GM12878 (cell line): ENCODE measurements at regions not wholly inside any gene's neighbourhood (a gene's known extent, or its start where the extent isn't known, plus 50 kb on each side); places are given as distances from the start of the nearest gene placed in this dataset.

Experiments used
- ATAC-seq: fragments of 200-7000 bp; cut with Tn5 transposase; 3 replicates; pipeline ENCODE4 v1.9.1; 2020; ENCODE audit warnings: mild to moderate bottlenecking, moderate library complexity
- BruUV-seq: library from RNA; stranded (reverse); fragments of 400-500 nt; replicated peaks from 2 replicates; lab custom pipeline; 2021; lab: Mats Ljungman, UMichigan
- CTCF ChIA-PET: fragments of 300-600 bp; sonication (Branson Sonifier 250); formaldehyde crosslinking; extraction: SDS; loops from one replicate; lab custom pipeline; 2021; ENCODE audit warnings: inconsistent platforms; lab: Yijun Ruan, JAX
- POLR2A ChIA-PET: fragments of 350-600 bp; formaldehyde crosslinking; extraction: SDS; loops from one replicate; lab custom pipeline; 2021; ENCODE audit warnings: inconsistent platforms; lab: Charles Lee
- RAD21 ChIA-PET: fragments of 300-600 bp; sonication (Branson Sonifier 250); formaldehyde crosslinking; loops from one replicate; lab custom pipeline; 2023; ENCODE audit warnings: antibody characterized with exemption; ENCODE audit not compliant: unreplicated experiment; lab: Charles Lee
- SMC1A ChIA-PET: fragments of 300-600 bp; sonication (Branson Sonifier 250); formaldehyde crosslinking; loops from one replicate; lab custom pipeline; 2023; ENCODE audit not compliant: unreplicated experiment, uncharacterized antibody; lab: Charles Lee
- DNase-seq: peaks from one replicate; pipeline ENCODE4 v3.0.0-alpha.2; 2011; ENCODE audit warnings: low read depth, low spot score
- FAIRE-seq: peaks from 3 replicates; lab custom pipeline; 2011; peaks lifted over from hg19 to GRCh38; lab: Jason Lieb, UNC
- H2AFZ ChIP-seq: 2 replicates; pipeline ENCODE4 v1.6.0; 2011; ENCODE audit warnings: low read depth, low read length, control low read depth; ENCODE audit not compliant: control insufficient read depth
- H3K27ac ChIP-seq: 2 replicates; pipeline ENCODE4 v1.5.1; 2011; ENCODE audit warnings: control low read depth; ENCODE audit not compliant: control insufficient read depth, insufficient read depth
- H3K27me3 ChIP-seq, 2 experiments: replicated peaks in 1 of 2; 2 replicates each; pipeline versions ENCODE4 v1.6.0 to v1.6.1; 2011; ENCODE audit warnings: low read length in 1 of 2; ENCODE audit not compliant: control insufficient read depth in 2 of 2, insufficient read depth in 2 of 2
- H3K36me3 ChIP-seq, 2 experiments: 2 replicates each; pipeline ENCODE4 v1.5.1; 2011; ENCODE audit warnings: low read length in 1 of 2; ENCODE audit not compliant: control insufficient read depth in 2 of 2, insufficient read depth in 2 of 2
- H3K4me1 ChIP-seq: 2 replicates; pipeline ENCODE4 v1.6.1; 2011; ENCODE audit warnings: mild to moderate bottlenecking, low read length, moderate library complexity, mixed read lengths; ENCODE audit not compliant: control insufficient read depth, insufficient read depth
- H3K4me2 ChIP-seq: 2 replicates; pipeline ENCODE4 v1.6.0; 2011; ENCODE audit warnings: control low read depth; ENCODE audit not compliant: control insufficient read depth, insufficient read depth
- H3K4me3 ChIP-seq: fragments of 200-600 bp; sonication (generic); 2 replicates; pipeline ENCODE4 v1.5.1; 2016
- H3K79me2 ChIP-seq: 2 replicates; pipeline ENCODE4 v1.6.0; 2011; ENCODE audit warnings: low read length; ENCODE audit not compliant: control insufficient read depth, insufficient read depth
- H3K9ac ChIP-seq: 2 replicates; pipeline ENCODE4 v1.8.0; 2011; ENCODE audit warnings: low read length, control low read depth, mixed read lengths; ENCODE audit not compliant: control insufficient read depth, insufficient read depth
- H3K9me3 ChIP-seq: replicated peaks from 3 replicates; pipeline ENCODE4 v1.5.1; 2011; ENCODE audit warnings: mild to moderate bottlenecking, low read length; ENCODE audit not compliant: control insufficient read depth, insufficient read depth
- H4K20me1 ChIP-seq: 2 replicates; pipeline ENCODE4 v1.6.0; 2011; ENCODE audit not compliant: control insufficient read depth, insufficient read depth
- CBX5 ChIP-seq: sonication (generic); IDR thresholded peaks from 2 replicates; pipeline ENCODE4 v1.6.1; 2016; ENCODE audit warnings: low read depth, moderate library complexity, mild to moderate bottlenecking, inconsistent platforms
- CTCF ChIP-seq, 3 experiments: IDR thresholded peaks in 2 of 3; conservative IDR thresholded peaks in 1 of 3; 2 replicates each; pipeline ENCODE4 v1.5.1; 2011; ENCODE audit warnings: low read depth in 3 of 3, low read length in 3 of 3, mild to moderate bottlenecking in 3 of 3, control low read depth in 2 of 3, moderate library complexity in 2 of 3, inconsistent platforms in 1 of 3, mixed read lengths in 1 of 3; ENCODE audit not compliant: control insufficient read depth in 2 of 3, insufficient read depth in 1 of 3; ENCODE audit errors: extremely low read depth in 1 of 3
- FOXM1 ChIP-seq: IDR thresholded peaks from 2 replicates; pipeline ENCODE4 v1.6.1; 2012; ENCODE audit warnings: low read depth, mild to moderate bottlenecking, inconsistent platforms, low read length, moderate library complexity
- KDM1A ChIP-seq: fragments of 200-600 bp; sonication (generic); IDR thresholded peaks from 2 replicates; pipeline ENCODE4 v1.6.1; 2016; ENCODE audit warnings: borderline replicate concordance
- SUZ12 ChIP-seq: fragments of 200-600 bp; sonication (generic); IDR thresholded peaks from one replicate; pipeline ENCODE4 v1.6.1; 2018; ENCODE audit warnings: antibody characterized with exemption, mild to moderate bottlenecking; ENCODE audit not compliant: unreplicated experiment
- TAF1 ChIP-seq: IDR thresholded peaks from 2 replicates; pipeline ENCODE4 v1.6.1; 2011; ENCODE audit warnings: mild to moderate bottlenecking, low read depth, low read length, borderline replicate concordance
- TCF7 ChIP-seq: IDR thresholded peaks from 2 replicates; pipeline ENCODE4 v1.6.1; 2014; ENCODE audit warnings: antibody characterized with exemption, borderline replicate concordance
- WGBS: methylation state at CpG from one replicate; pipeline ENCODE4 v1.1.6; 2016; ENCODE audit warnings: low lambda C conversion rate; ENCODE audit not compliant: insufficient replicate concordance, insufficient coverage; ENCODE audit errors: missing lambda C conversion rate; 5-methylcytosine and 5-hydroxymethylcytosine counted together
- in situ Hi-C: fragments of 300-500 bp; cut with MboI; formaldehyde crosslinking; loops from 9 replicates; pipeline ENCODE4 v1.14.3; 2018; ENCODE audit warnings: mixed read lengths
- intact Hi-C: fragments of 100-400 bp; cut with micrococcal nuclease; formaldehyde crosslinking; loops from one replicate; pipeline ENCODE4 v1.14.2; 2022; ENCODE audit not compliant: unreplicated experiment

GRCh38 chr10:62726142-62726541, 78.4 kb upstream of the ADO start (continued):
- TF ChIP-seq CTCF (IDR thresholded peaks at IDR 0.05 in 2 of 3, conservative IDR thresholded peaks at IDR 0.05 in 1 of 3; ENCODE audit: control insufficient read depth in 2 of 3, extremely low read depth in 1 of 3, insufficient read depth in 1 of 3, low read depth in 3 of 3, low read length in 3 of 3) = no peak
- TF ChIP-seq SUZ12 = no peak
- no peak for TF ChIP-seq TCF7
- peak; percentile 60; the same call in 1 of the 2 replicates for TF ChIP-seq FOXM1
- peak; percentile 64 for TF ChIP-seq TAF1

- H4K20me1 ChIP-seq = no peaks in the 10 kb centered on the region
- H3K4me1 ChIP-seq = no peaks in the 10 kb centered on the region
- no peak for DNase-seq
- ATAC-seq = peak; percentile 37
- RAD21 ChIA-PET = interaction anchor here (1.0 to 2.6 kb wide), 9 partner anchors 11 to 199 kb away, joined by 3 to 11 read pairs (median 3); partner anchors contain the start of gene EGR2
- 54% methylated on average over 2 of the region's 2 CpGs for WGBS
- SMC1A ChIA-PET = interaction anchor here (1.0 to 2.3 kb wide), 11 partner anchors 8 to 92 kb away, joined by 3 to 10 read pairs (median 5); no protein-coding TSS in a partner anchor
- no peak overlapping the region for H2AFZ ChIP-seq
- no peak overlapping the region for H3K4me2 ChIP-seq
- H3K4me3 ChIP-seq = no peak overlapping the region
- no peak for FAIRE-seq
- intact Hi-C loops (no loop called here), in situ Hi-C loops (no loop called here)
- no peaks in the 10 kb centered on the region for H3K9me3 ChIP-seq
- POLR2A ChIA-PET = interaction anchor here (0.8 to 1.5 kb wide), 5 partner anchors 18 to 111 kb away, joined by 3 to 7 read pairs (median 5); partner anchors contain the start of gene ADO
- BruUV-seq = no TSS peak
- no peak overlapping the region for H3K9ac ChIP-seq
- CTCF ChIA-PET = interaction anchor here (0.6 to 1.4 kb wide), 6 partner anchors 19 to 558 kb away, joined by 3 to 4 read pairs (median 3); no protein-coding TSS in a partner anchor
- no peaks in the 10 kb centered on the region for H3K27me3 ChIP-seq
- TF ChIP-seq CBX5 (0 out of 2 replicates have a peak, but pooled peaks have one; percentile 3), KDM1A (no peak)
- H3K27ac ChIP-seq = no peak overlapping the region
- no peaks in the 10 kb centered on the region for H3K36me3 ChIP-seq
- no peaks in the 10 kb centered on the region for H3K79me2 ChIP-seq
These were observed 77.9 kb upstream of the ADO start for GRCh38 chr10:62726638-62727037.
